Mesenchymal stem cell (in vitro differentiated cells and primary cell): ENCODE measurements at regions not wholly inside any gene's neighbourhood (a gene's known extent, or its start where the extent isn't known, plus 50 kb on each side); places are given as distances from the start of the nearest gene placed in this dataset.

Experiments used
- DNase-seq: peaks from one replicate; pipeline ENCODE4 v3.0.0-alpha.2; 2013
- H2AFZ ChIP-seq: one replicate; pipeline ENCODE4 v1.6.1; 2013; ENCODE audit warnings: low read depth, mild to moderate bottlenecking, control low read depth, inconsistent platforms, low read length, moderate library complexity
- H2AK5ac ChIP-seq: 2 replicates; pipeline ENCODE4 v1.6.1; 2013; ENCODE audit warnings: low read length, moderate library complexity, mild to moderate bottlenecking, inconsistent platforms; ENCODE audit not compliant: severe bottlenecking
- H2BK120ac ChIP-seq: one replicate; pipeline ENCODE4 v1.6.1; 2013; ENCODE audit warnings: low read depth, mild to moderate bottlenecking, inconsistent platforms, low read length, moderate library complexity
- H2BK12ac ChIP-seq, 2 experiments: one replicate each; pipeline ENCODE4 v1.6.1; 2013; ENCODE audit warnings: inconsistent platforms in 2 of 2, low read length in 2 of 2, mild to moderate bottlenecking in 2 of 2, moderate library complexity in 2 of 2, control low read depth in 1 of 2
- H2BK15ac ChIP-seq: one replicate; pipeline ENCODE4 v1.6.1; 2013; ENCODE audit warnings: mild to moderate bottlenecking, low read depth, inconsistent platforms; ENCODE audit not compliant: poor library complexity, severe bottlenecking
- H2BK5ac ChIP-seq: 2 replicates; pipeline ENCODE4 v1.6.1; 2013; ENCODE audit warnings: low read depth, mild to moderate bottlenecking, low read length, control low read depth, inconsistent platforms; ENCODE audit not compliant: poor library complexity, severe bottlenecking
- H3K14ac ChIP-seq, 2 experiments: one replicate each; pipeline ENCODE4 v1.6.1; 2013; ENCODE audit warnings: inconsistent platforms in 2 of 2, low read length in 2 of 2, control low read depth in 1 of 2, mild to moderate bottlenecking in 1 of 2, moderate library complexity in 1 of 2
- H3K18ac ChIP-seq, 2 experiments: one replicate each; pipeline ENCODE4 v1.6.1; 2013; ENCODE audit warnings: inconsistent platforms in 2 of 2, low read length in 2 of 2, control low read depth in 1 of 2, low read depth in 1 of 2, mild to moderate bottlenecking in 1 of 2
- H3K23ac ChIP-seq, 2 experiments: one replicate each; pipeline ENCODE4 v1.6.1; 2013; ENCODE audit warnings: inconsistent platforms in 2 of 2, low read length in 2 of 2, mild to moderate bottlenecking in 2 of 2, moderate library complexity in 2 of 2, control low read depth in 1 of 2
- H3K27ac ChIP-seq: 2 replicates; pipeline ENCODE4 v1.5.1; 2013; ENCODE audit warnings: mild to moderate bottlenecking, moderate library complexity, low read length, control low read depth, inconsistent platforms; ENCODE audit not compliant: poor library complexity, severe bottlenecking
- H3K27me3 ChIP-seq, 2 experiments: 2 replicates each; pipeline versions ENCODE4 v1.6.1 to v1.7.0; 2013; ENCODE audit warnings: low read length in 2 of 2, mild to moderate bottlenecking in 2 of 2, moderate library complexity in 2 of 2, control low read depth in 1 of 2, inconsistent platforms in 1 of 2; ENCODE audit not compliant: control insufficient read depth in 1 of 2, insufficient read depth in 1 of 2
- H3K36me3 ChIP-seq, 2 experiments: 2 replicates each; pipeline versions ENCODE4 v1.6.1 to v1.7.0; 2013; ENCODE audit warnings: low read length in 2 of 2, control low read depth in 1 of 2, inconsistent platforms in 1 of 2, low read depth in 1 of 2, mild to moderate bottlenecking in 1 of 2; ENCODE audit not compliant: insufficient read depth in 2 of 2, control insufficient read depth in 1 of 2
- H3K4ac ChIP-seq, 2 experiments: one replicate each; pipeline ENCODE4 v1.6.1; 2013; ENCODE audit warnings: inconsistent platforms in 2 of 2, low read length in 2 of 2, mild to moderate bottlenecking in 2 of 2, moderate library complexity in 2 of 2, control low read depth in 1 of 2, low read depth in 1 of 2
- H3K4me1 ChIP-seq: 2 replicates; pipeline ENCODE4 v1.6.1; 2013; ENCODE audit warnings: low read depth, low read length, control low read depth; ENCODE audit not compliant: control insufficient read depth, insufficient read depth
- H3K4me2 ChIP-seq: 2 replicates; pipeline ENCODE4 v1.6.1; 2013; ENCODE audit warnings: low read length, mild to moderate bottlenecking, inconsistent platforms; ENCODE audit not compliant: poor library complexity, severe bottlenecking
- H3K4me3 ChIP-seq, 2 experiments: 2 replicates each; pipeline versions ENCODE4 v1.5.1 to v1.7.0; 2013; ENCODE audit warnings: low read length in 2 of 2, mild to moderate bottlenecking in 2 of 2, control low read depth in 1 of 2, low read depth in 1 of 2; ENCODE audit not compliant: insufficient read depth in 1 of 2
- H3K79me1 ChIP-seq: replicated peaks from 2 replicates; pipeline ENCODE4 v1.6.1; 2013; ENCODE audit warnings: mild to moderate bottlenecking, control low read depth, low read length, inconsistent platforms; ENCODE audit not compliant: poor library complexity, severe bottlenecking
- H3K9ac ChIP-seq: 2 replicates; pipeline ENCODE4 v1.7.0; 2013; ENCODE audit warnings: mild to moderate bottlenecking, low read length, moderate library complexity
- H3K9me3 ChIP-seq: 2 replicates; pipeline ENCODE4 v1.7.0; 2013; ENCODE audit warnings: mild to moderate bottlenecking, low read length; ENCODE audit not compliant: control insufficient read depth
- H4K8ac ChIP-seq: one replicate; pipeline ENCODE4 v1.6.1; 2013; ENCODE audit warnings: inconsistent platforms, mild to moderate bottlenecking, low read length, moderate library complexity
- H4K91ac ChIP-seq: one replicate; pipeline ENCODE4 v1.6.1; 2013; ENCODE audit warnings: mild to moderate bottlenecking, low read length, inconsistent platforms
- WGBS: methylation state at CpG from one replicate; pipeline ENCODE4 v1.1.7; 2013; ENCODE audit warnings: mixed read lengths; 5-methylcytosine and 5-hydroxymethylcytosine counted together

GRCh38 chr1:112335351-112335750 lies 60.7 kb upstream of the CTTNBP2NL start:
- H3K23ac ChIP-seq: no peak overlapping the region
- no peak overlapping the region for H3K9ac ChIP-seq
- H3K27me3 ChIP-seq: peaks cover 16 to 58% of the 10 kb centered on the region in 2 experiments
- no peak for DNase-seq
- 91% methylated on average over 2 of the region's 3 CpGs for WGBS
- no peak overlapping the region for H3K14ac ChIP-seq
- no peaks in the 10 kb centered on the region for H3K79me1 ChIP-seq
- H2BK15ac ChIP-seq: no peak overlapping the region
- H3K9me3 ChIP-seq: no peaks in the 10 kb centered on the region
- H3K4me1 ChIP-seq: no peaks in the 10 kb centered on the region
- H4K91ac ChIP-seq: no peak overlapping the region
- H3K4me3 ChIP-seq: no peak overlapping the region
- H3K18ac ChIP-seq: no peak overlapping the region
- no peak overlapping the region for H2BK5ac ChIP-seq
- H2BK120ac ChIP-seq: no peak overlapping the region
- H3K36me3 ChIP-seq: no peaks in the 10 kb centered on the region
- no peak overlapping the region for H2AFZ ChIP-seq
- no peak overlapping the region for H4K8ac ChIP-seq
- no peak overlapping the region for H3K4me2 ChIP-seq
- H2AK5ac ChIP-seq: no peak overlapping the region
- H3K27ac ChIP-seq: no peak overlapping the region
- no peak overlapping the region for H2BK12ac ChIP-seq
- no peak overlapping the region for H3K4ac ChIP-seq

GRCh38 chr1:112337028-112337531 lies 58.9 kb upstream of the CTTNBP2NL start:
- H3K4ac ChIP-seq: no peak overlapping the region
- H3K4me2 ChIP-seq: no peak overlapping the region
- H3K27me3 ChIP-seq: peaks cover 17 to 54% of the 10 kb centered on the region in 2 experiments
- H4K8ac ChIP-seq: no peak overlapping the region
- peak overlapping the region in 1 of 2 experiments; percentile 46 for H3K4me3 ChIP-seq
- H3K9ac ChIP-seq: peak overlapping the region; percentile 39
- no peaks in the 10 kb centered on the region for H3K36me3 ChIP-seq
- H3K27ac ChIP-seq: no peak overlapping the region
- no peak overlapping the region for H2BK15ac ChIP-seq
- no peak overlapping the region for H2BK5ac ChIP-seq
- no peak overlapping the region for H2BK12ac ChIP-seq
- 59% methylated on average over 12 of the region's 13 CpGs for WGBS
- no peak overlapping the region for H3K23ac ChIP-seq
- no peak overlapping the region for H2AFZ ChIP-seq
- H3K18ac ChIP-seq: peak overlapping the region in 1 of 2 experiments; percentile 12
- H4K91ac ChIP-seq: no peak overlapping the region
- H2AK5ac ChIP-seq: no peak overlapping the region
- H2BK120ac ChIP-seq: no peak overlapping the region
- DNase-seq: peak; percentile 58
- no peaks in the 10 kb centered on the region for H3K9me3 ChIP-seq
- no peaks in the 10 kb centered on the region for H3K79me1 ChIP-seq
- no peaks in the 10 kb centered on the region for H3K4me1 ChIP-seq
- H3K14ac ChIP-seq: no peak overlapping the region

- H2BK5ac ChIP-seq: no peak overlapping the region
- H3K27ac ChIP-seq: no peak overlapping the region
- H3K4me1 ChIP-seq: no peaks in the 10 kb centered on the region
- no peak overlapping the region for H3K4me2 ChIP-seq
- H2BK120ac ChIP-seq: peak overlapping the region; percentile 6
- no peaks in the 10 kb centered on the region for H3K79me1 ChIP-seq
- H3K9me3 ChIP-seq: no peaks in the 10 kb centered on the region
- H2AK5ac ChIP-seq: no peak overlapping the region
- no peak overlapping the region for H4K8ac ChIP-seq
- no peak for DNase-seq
- H3K14ac ChIP-seq: no peak overlapping the region
- no peak overlapping the region for H2BK12ac ChIP-seq
- no peak overlapping the region for H3K18ac ChIP-seq
- no peak overlapping the region for H3K23ac ChIP-seq
- H3K9ac ChIP-seq: no peak overlapping the region
- no peak overlapping the region for H3K4me3 ChIP-seq
- no peaks in the 10 kb centered on the region for H3K36me3 ChIP-seq
- 79% methylated on average over 4 of the region's 4 CpGs for WGBS
- no peak overlapping the region for H2AFZ ChIP-seq
- no peak overlapping the region for H2BK15ac ChIP-seq
- H3K4ac ChIP-seq: no peak overlapping the region
- peaks cover 40 to 42% of the 10 kb centered on the region in 2 experiments for H3K27me3 ChIP-seq
- no peak overlapping the region for H4K91ac ChIP-seq
These were observed 54.0 kb upstream of the CTTNBP2NL start for GRCh38 chr1:112341986-112342385.

- WGBS: 2% methylated on average over 3 of the region's 3 CpGs
- Histone ChIP-seq H3K4me2 (no peak overlapping the region), H2AK5ac (no peak overlapping the region), H3K9me3 (no peaks in the 10 kb centered on the region), H4K8ac (no peak overlapping the region), H3K27me3 (peaks cover 43 to 46% of the 10 kb centered on the region in 2 experiments), H3K23ac (no peak overlapping the region), H2AFZ (no peak overlapping the region), H3K27ac (no peak overlapping the region), H2BK12ac (no peak overlapping the region), H3K18ac (no peak overlapping the region), H4K91ac (no peak overlapping the region), H3K79me1 (no peaks in the 10 kb centered on the region), H2BK5ac (no peak overlapping the region), H3K4me1 (no peaks in the 10 kb centered on the region), H3K36me3 (no peaks in the 10 kb centered on the region), H3K4me3 (no peak overlapping the region), H3K9ac (no peak overlapping the region), H3K4ac (no peak overlapping the region), H3K14ac (no peak overlapping the region), H2BK15ac (no peak overlapping the region), H2BK120ac (no peak overlapping the region)
- DNase-seq: peak; percentile 38
These were observed 53.5 kb upstream of the CTTNBP2NL start for GRCh38 chr1:112342558-112342957.
